Lung (tissue), 11 donors: ENCODE measurements at regions not wholly inside any gene's neighbourhood (a gene's known extent, or its start where the extent isn't known, plus 50 kb on each side); places are given as distances from the start of the nearest gene placed in this dataset.

ENCODE experiments used
- ATAC-seq: fragments of 200-7000 bp; cut with Tn5 transposase; one replicate; pipeline ENCODE4 v1.9.1; 2020; ENCODE audit warnings: moderate number of reproducible peaks; ENCODE audit not compliant: insufficient read depth, low FRiP score
- DNase-seq, 3 donors: peaks; one replicate each; pipeline ENCODE4 v3.0.0-alpha.2; 2013 to 2017
- H3K27ac ChIP-seq, 2 donors: one replicate each; pipeline ENCODE4 v1.5.1; 2013; ENCODE audit warnings: mild to moderate bottlenecking in 2 of 2, moderate library complexity in 2 of 2, control low read depth in 1 of 2, inconsistent platforms in 1 of 2, low read depth in 1 of 2, low read length in 1 of 2
- H3K27me3 ChIP-seq, 3 donors: one replicate each; pipeline ENCODE4 v1.5.1; 2013; ENCODE audit warnings: low read length in 2 of 3; ENCODE audit not compliant: control insufficient read depth in 3 of 3, insufficient read depth in 3 of 3
- H3K36me3 ChIP-seq, 4 donors: one replicate each; pipeline ENCODE4 v1.5.1; 2013; ENCODE audit warnings: low read length in 4 of 4, mild to moderate bottlenecking in 1 of 4, moderate library complexity in 1 of 4; ENCODE audit not compliant: control insufficient read depth in 4 of 4, insufficient read depth in 4 of 4
- H3K4me1 ChIP-seq, 5 donors: one replicate each; pipeline ENCODE4 v1.5.1; 2013; ENCODE audit warnings: low read length in 5 of 5, mild to moderate bottlenecking in 2 of 5, moderate library complexity in 1 of 5; ENCODE audit not compliant: control insufficient read depth in 5 of 5, insufficient read depth in 5 of 5
- H3K4me3 ChIP-seq: one replicate; pipeline ENCODE4 v1.5.1; 2013; ENCODE audit warnings: mild to moderate bottlenecking, control low read depth, moderate library complexity
- H3K9ac ChIP-seq, 2 donors: one replicate each; pipeline ENCODE4 v1.5.1; 2013; ENCODE audit warnings: low read length in 2 of 2, control low read depth in 1 of 2; ENCODE audit not compliant: insufficient read depth in 1 of 2
- H3K9me3 ChIP-seq, 4 donors: one replicate each; pipeline ENCODE4 v1.5.1; 2013; ENCODE audit warnings: low read length in 3 of 4, mild to moderate bottlenecking in 1 of 4, moderate library complexity in 1 of 4; ENCODE audit not compliant: control insufficient read depth in 4 of 4, insufficient read depth in 3 of 4
- WGBS, 2 donors: extraction: QIAGEN DNeasy Blood & Tissue Kit; methylation state at CpG; one replicate each; pipeline ENCODE4 v1.1.7; 2013; 5-methylcytosine and 5-hydroxymethylcytosine counted together
- TF ChIP-seq, protein P1 (sequence below): IDR thresholded peaks from 2 replicates; pipeline ENCODE4 v1.5.1; 2012; ENCODE audit warnings: mild to moderate bottlenecking; ENCODE audit errors: control extremely low read depth, extremely low read depth
- donor health status: control.
- donor health status: control.
- donor health status: Bipolar disorder and iron deficiency.
- donor health status: healthy.
- donor health status: DM: yes; HTN: yes; CAD: no.

DNA sequence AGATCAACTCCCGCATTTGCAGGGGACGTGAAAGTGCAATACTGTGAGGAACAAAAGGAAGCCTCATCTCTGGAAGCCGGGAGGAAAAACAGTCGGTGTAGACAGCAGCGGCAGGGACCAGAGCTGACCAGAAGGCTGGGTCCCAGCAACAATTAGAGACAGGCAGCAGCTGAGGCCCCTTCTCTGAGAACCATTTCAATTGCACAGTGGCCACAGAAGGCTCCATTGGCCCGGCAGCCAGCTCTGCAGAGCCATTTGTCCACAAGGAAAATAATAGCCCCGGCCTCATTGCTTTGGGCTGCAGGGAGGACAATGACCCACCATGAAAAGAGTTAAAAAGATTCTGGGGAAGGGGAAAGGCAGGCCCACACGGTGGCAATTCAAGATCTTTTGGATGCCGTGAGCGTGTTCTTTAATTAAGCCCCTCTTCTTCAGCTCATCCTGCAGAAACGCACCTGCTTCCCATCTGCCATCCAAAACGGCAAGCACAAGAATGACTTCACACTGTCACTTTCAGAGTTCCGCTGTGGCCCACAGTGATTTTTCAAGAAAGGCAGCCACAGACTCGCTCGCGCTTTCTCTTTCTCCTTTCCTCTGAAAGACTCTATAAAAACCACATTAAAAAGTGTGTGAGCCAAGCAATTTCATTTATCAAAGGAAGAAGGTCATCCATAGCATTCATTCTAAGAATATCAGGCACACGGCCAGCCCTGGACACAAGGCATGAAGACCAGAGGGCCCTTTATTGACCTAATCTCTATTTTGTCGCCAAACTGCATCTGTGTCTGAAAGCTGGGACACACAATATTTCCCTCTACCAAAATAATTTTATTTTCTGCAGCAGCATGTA is 293.6 kb downstream of the SOX11 start:
- no peak overlapping the region for H3K9ac ChIP-seq
- H3K9me3 ChIP-seq, result no peaks in the 10 kb centered on the region
- no peak for ATAC-seq
- peaks cover 0 to 2% (median 0%) of the 10 kb centered on the region in 3 donors for H3K27me3 ChIP-seq
- peak; percentile 27 to 60 (median 57) for DNase-seq
- H3K27ac ChIP-seq, result no peak overlapping the region
- H3K4me3 ChIP-seq, result no peak overlapping the region
- H3K36me3 ChIP-seq, result no peaks in the 10 kb centered on the region
- TF ChIP-seq, protein P1, sequence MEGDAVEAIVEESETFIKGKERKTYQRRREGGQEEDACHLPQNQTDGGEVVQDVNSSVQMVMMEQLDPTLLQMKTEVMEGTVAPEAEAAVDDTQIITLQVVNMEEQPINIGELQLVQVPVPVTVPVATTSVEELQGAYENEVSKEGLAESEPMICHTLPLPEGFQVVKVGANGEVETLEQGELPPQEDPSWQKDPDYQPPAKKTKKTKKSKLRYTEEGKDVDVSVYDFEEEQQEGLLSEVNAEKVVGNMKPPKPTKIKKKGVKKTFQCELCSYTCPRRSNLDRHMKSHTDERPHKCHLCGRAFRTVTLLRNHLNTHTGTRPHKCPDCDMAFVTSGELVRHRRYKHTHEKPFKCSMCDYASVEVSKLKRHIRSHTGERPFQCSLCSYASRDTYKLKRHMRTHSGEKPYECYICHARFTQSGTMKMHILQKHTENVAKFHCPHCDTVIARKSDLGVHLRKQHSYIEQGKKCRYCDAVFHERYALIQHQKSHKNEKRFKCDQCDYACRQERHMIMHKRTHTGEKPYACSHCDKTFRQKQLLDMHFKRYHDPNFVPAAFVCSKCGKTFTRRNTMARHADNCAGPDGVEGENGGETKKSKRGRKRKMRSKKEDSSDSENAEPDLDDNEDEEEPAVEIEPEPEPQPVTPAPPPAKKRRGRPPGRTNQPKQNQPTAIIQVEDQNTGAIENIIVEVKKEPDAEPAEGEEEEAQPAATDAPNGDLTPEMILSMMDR, result no peak
- H3K4me1 ChIP-seq, result peaks cover 0 to 29% (median 2%) of the 10 kb centered on the region in 5 donors
- 87 to 94% methylated on average over 18 of the region's 18 CpGs for WGBS, 2 donors

DNA sequence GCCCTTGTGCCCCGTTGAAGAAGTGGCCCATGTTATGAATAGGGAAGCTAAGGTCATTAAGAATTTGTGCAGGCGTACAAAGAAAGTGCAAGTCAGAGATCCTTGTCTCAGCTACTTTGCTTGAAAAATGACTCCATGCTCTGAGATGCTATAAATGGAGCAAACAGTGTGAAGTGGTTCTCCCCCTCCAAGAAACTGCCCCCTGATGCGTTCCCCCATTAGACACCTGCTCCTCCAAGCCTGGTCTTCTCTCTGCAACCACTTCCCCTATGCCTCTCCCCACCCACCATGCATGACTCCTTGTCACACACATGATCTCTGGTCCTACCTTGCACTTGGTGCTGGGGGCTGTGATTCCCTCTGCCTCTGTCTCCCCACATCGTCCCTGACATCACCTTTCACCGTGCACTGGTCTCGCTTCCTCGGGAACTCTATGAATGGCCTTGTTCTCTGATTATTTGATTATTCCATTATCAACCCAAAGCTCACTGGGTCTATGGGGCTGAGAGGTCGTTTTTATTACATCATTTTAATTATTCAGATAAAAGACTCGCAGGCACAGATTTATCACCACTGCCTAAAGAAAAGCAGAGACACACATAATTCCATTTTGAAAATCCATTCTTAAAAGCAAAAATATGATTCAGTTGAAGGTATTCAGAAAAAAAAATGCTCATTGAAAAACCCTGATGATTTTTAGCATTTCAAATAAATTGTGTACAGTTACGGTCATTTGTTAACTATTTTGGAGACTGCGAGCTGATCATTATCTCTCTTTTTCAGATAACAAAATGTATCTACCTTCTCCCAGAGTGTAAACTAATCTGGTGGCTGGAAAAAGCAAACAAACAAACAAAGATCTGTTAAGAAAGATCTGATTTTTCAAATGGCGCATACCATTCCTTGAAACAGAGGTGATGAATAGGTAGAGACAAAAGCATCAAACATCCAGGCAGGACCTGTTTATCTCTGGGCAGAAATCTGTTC is 294.9 kb downstream of the SOX11 start:
- ATAC-seq, result no peak
- H3K27me3 ChIP-seq, result no peaks in the 10 kb centered on the region
- no peak overlapping the region for H3K27ac ChIP-seq
- TF ChIP-seq, protein P1, result no peak
- no peak overlapping the region for H3K9ac ChIP-seq
- no peaks in the 10 kb centered on the region for H3K36me3 ChIP-seq
- 85 to 87% methylated on average over 12 of the region's 12 CpGs for WGBS, 2 donors
- DNase-seq, result no peak
- H3K4me1 ChIP-seq, result peaks cover 0 to 17% (median 0%) of the 10 kb centered on the region in 5 donors
- H3K9me3 ChIP-seq, result no peaks in the 10 kb centered on the region
- H3K4me3 ChIP-seq, result no peak overlapping the region

DNA sequence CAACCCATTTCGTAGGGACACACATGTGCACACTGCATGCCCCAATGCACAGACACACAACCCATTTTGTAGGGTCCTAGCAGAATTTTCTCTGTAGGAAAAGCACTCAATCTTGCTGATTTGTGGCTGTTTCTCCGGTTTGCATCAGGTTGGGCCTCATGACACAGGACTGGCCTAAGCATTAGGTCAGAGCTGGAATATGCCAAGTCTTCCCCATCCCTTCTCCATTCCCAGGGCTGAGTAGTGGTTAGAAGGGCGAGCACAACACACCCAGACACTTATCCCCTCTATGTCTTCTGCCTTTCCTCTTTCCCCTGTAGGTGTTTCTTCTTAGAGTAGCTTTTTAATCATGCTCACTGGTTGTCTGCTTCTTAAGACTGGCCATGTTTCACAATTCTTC is 295.9 kb downstream of the SOX11 start:
- DNase-seq (no peak), ATAC-seq (no peak)
- no peak overlapping the region for H3K9ac ChIP-seq
- no peak overlapping the region for H3K27ac ChIP-seq
- TF ChIP-seq, protein P1, result no peak
- H3K27me3 ChIP-seq, result no peaks in the 10 kb centered on the region
- no peaks in the 10 kb centered on the region for H3K36me3 ChIP-seq
- H3K4me1 ChIP-seq, result peaks cover 0 to 17% (median 0%) of the 10 kb centered on the region in 5 donors
- no peaks in the 10 kb centered on the region for H3K9me3 ChIP-seq
- 85 to 86% methylated on average over 3 of the region's 3 CpGs for WGBS, 2 donors
- H3K4me3 ChIP-seq, result no peak overlapping the region
